Spleen (tissue), 7 donors: ENCODE measurements at regions not wholly inside any gene's neighbourhood (a gene's known extent, or its start where the extent isn't known, plus 50 kb on each side); places are given as distances from the start of the nearest gene placed in this dataset.

Source experiments
- CTCF ChIP-seq, 11 experiments: fragments of 200-600 bp in 7 of 11; fragments of 450-650 bp in 4 of 11; sonication (generic) in 4 of 11; IDR thresholded peaks in 8 of 11; conservative IDR thresholded peaks in 3 of 11; 1 replicate in 7 of 11; 2 replicates in 4 of 11; pipeline versions ENCODE4 v1.4.0 to v1.8.0; 2016 to 2021; ENCODE audit warnings: antibody characterized with exemption in 11 of 11, inconsistent platforms in 4 of 11, mild to moderate bottlenecking in 1 of 11
- POLR2A ChIP-seq, 3 donors: fragments of 450-650 bp; IDR thresholded peaks; one replicate each; pipeline ENCODE4 v1.5.1; 2017; ENCODE audit warnings: antibody characterized with exemption in 3 of 3, mild to moderate bottlenecking in 1 of 3
- donor health status: DM: no; HTN: no; CAD: no; lungs with moderate emphysema.
- donor health status: DM: no; HTN: no; CAD: no.
- donor health status: DM: no; HTN: no; CAD: no.

GRCh38 chr9:111120526-111120925 is 82.3 kb upstream of the LPAR1 start:
- TF ChIP-seq POLR2A (IDR thresholded peaks at IDR 0.05) (no peak), CTCF (IDR thresholded peaks at IDR 0.05 in 8 of 11, conservative IDR thresholded peaks at IDR 0.05 in 3 of 11) (no peak)
